AG04450 (cell line): ENCODE measurements at regions not wholly inside any gene's neighbourhood (a gene's known extent, or its start where the extent isn't known, plus 50 kb on each side); places are given as distances from the start of the nearest gene placed in this dataset.

Experiments
- CTCF ChIA-PET: fragments of 300-600, 350-600 bp; formaldehyde crosslinking; extraction: SDS; loops from one replicate; lab custom pipeline; 2022; ENCODE audit warnings: antibody characterized with exemption, inconsistent platforms; lab: Charles Lee
- POLR2A ChIA-PET: fragments of 350-600 bp; formaldehyde crosslinking; extraction: SDS; loops from one replicate; lab custom pipeline; 2021; ENCODE audit warnings: antibody characterized with exemption, inconsistent platforms; lab: Yijun Ruan, JAX
- DNase-seq: peaks from one replicate; pipeline ENCODE4 v3.0.0-alpha.2; 2011; ENCODE audit warnings: low read depth, low spot score
- H3K27ac ChIP-seq: one replicate; pipeline ENCODE4 v1.5.1; 2012; ENCODE audit warnings: low read depth, low read length, control low read depth
- H3K27me3 ChIP-seq: one replicate; pipeline ENCODE4 v1.6.0; 2012; ENCODE audit warnings: low read length; ENCODE audit not compliant: control insufficient read depth, insufficient read depth
- H3K4me3 ChIP-seq: 2 replicates; pipeline ENCODE4 v1.5.1; 2011; ENCODE audit warnings: mild to moderate bottlenecking, low read depth, low read length, control low read depth
- H3K9me3 ChIP-seq: 2 replicates; pipeline ENCODE4 v1.5.1; 2012; ENCODE audit warnings: low read length; ENCODE audit not compliant: control insufficient read depth, insufficient read depth
- TF ChIP-seq, protein P1 (sequence below): IDR thresholded peaks from 2 replicates; pipeline ENCODE4 v1.5.1; 2011; ENCODE audit warnings: low read depth, low read length, control low read depth, inconsistent platforms

GRCh38 chr9:84123648-84124406, 143.2 kb downstream of the RMI1 start:
- TF ChIP-seq, protein P1, sequence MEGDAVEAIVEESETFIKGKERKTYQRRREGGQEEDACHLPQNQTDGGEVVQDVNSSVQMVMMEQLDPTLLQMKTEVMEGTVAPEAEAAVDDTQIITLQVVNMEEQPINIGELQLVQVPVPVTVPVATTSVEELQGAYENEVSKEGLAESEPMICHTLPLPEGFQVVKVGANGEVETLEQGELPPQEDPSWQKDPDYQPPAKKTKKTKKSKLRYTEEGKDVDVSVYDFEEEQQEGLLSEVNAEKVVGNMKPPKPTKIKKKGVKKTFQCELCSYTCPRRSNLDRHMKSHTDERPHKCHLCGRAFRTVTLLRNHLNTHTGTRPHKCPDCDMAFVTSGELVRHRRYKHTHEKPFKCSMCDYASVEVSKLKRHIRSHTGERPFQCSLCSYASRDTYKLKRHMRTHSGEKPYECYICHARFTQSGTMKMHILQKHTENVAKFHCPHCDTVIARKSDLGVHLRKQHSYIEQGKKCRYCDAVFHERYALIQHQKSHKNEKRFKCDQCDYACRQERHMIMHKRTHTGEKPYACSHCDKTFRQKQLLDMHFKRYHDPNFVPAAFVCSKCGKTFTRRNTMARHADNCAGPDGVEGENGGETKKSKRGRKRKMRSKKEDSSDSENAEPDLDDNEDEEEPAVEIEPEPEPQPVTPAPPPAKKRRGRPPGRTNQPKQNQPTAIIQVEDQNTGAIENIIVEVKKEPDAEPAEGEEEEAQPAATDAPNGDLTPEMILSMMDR: no peak
- Histone ChIP-seq H3K27me3 (no peaks in the 10 kb centered on the region), H3K9me3 (no peaks in the 10 kb centered on the region), H3K4me3 (no peak overlapping the region), H3K27ac (no peak overlapping the region)
- no peak for DNase-seq
- ChIA-PET CTCF (no interaction called here), POLR2A (no interaction called here)

- ChIA-PET POLR2A (no interaction called here), CTCF (no interaction called here)
- Histone ChIP-seq H3K4me3 (no peak overlapping the region), H3K9me3 (no peaks in the 10 kb centered on the region), H3K27me3 (peaks cover 5% of the 10 kb centered on the region), H3K27ac (no peak overlapping the region)
- TF ChIP-seq, protein P1: no peak
- DNase-seq: no peak
Observed at GRCh38 chr9:84125046-84125445, 144.4 kb downstream of the RMI1 start.

DNA sequence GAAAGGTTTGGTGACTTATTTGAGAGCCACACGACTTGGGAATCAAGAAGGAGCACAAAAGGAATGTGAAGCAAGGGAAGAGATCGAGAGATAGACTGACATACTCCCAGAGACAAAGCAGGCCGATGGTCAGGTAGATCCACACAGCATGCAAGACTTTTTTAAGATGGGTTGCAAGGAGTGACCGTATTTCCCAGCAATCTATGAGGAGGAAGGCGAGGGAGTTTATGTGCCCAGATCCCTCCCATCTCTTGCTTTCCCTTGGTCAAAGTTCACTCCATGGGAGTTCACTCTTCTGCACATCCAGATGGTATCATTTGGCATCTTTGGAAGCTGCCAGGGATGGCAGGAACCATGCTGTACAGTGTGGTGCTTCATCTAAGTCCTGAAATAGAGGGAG, 148.9 kb downstream of the RMI1 start:
- Histone ChIP-seq H3K4me3 (no peak overlapping the region), H3K9me3 (no peaks in the 10 kb centered on the region), H3K27ac (no peak overlapping the region), H3K27me3 (peaks cover 5% of the 10 kb centered on the region)
- no peak for DNase-seq
- ChIA-PET CTCF (interaction anchor here (1.0 kb wide), 1 partner anchor 43 kb away, joined by 3 read pairs; no protein-coding TSS in a partner anchor), POLR2A (no interaction called here)
- TF ChIP-seq, protein P1: no peak

DNA sequence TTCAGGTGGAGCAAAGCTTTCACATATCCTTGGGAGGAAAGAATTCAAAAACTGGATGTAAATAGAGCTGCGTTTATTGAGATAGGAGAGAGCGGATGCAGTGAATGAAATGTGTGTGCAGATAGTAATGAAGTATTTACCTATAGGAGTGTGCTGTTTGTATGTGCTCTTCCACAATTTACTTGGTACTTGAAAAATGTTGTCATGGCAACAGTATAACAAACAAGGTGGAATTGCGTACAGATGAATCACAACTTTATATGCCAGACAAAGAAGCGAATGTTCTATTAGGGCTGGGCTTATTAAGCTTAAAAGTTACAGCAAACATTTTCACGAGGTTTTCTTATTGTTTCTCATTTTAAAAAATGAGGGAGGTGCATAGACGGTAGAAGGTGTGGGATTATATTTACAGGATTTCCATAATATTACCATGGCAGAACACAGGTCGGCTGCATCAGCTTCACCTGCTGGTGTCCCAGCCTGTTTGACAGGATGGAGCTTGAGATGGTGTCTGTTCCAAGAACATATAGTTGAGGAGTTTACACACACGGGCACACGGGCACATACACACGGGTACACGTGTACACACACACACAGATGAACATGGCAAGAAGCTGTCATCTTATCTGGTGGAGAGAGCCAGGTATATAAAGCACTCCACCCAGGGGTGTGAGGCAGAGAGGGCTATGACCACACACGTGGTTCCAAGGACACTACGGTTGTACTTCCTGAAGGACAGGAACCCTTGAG, 155.7 kb downstream of the RMI1 start:
- ChIA-PET CTCF (interaction anchor here (1.1 to 2.5 kb wide), 2 partner anchors 37 to 125 kb away, joined by 3 to 10 read pairs; no protein-coding TSS in a partner anchor), POLR2A (no interaction called here)
- no peak for DNase-seq
- Histone ChIP-seq H3K4me3 (no peak overlapping the region), H3K9me3 (peaks cover 5% of the 10 kb centered on the region; the same call in 1 of the 2 replicates), H3K27ac (no peak overlapping the region), H3K27me3 (peaks cover 40% of the 10 kb centered on the region)
- TF ChIP-seq, protein P1: no peak

DNA sequence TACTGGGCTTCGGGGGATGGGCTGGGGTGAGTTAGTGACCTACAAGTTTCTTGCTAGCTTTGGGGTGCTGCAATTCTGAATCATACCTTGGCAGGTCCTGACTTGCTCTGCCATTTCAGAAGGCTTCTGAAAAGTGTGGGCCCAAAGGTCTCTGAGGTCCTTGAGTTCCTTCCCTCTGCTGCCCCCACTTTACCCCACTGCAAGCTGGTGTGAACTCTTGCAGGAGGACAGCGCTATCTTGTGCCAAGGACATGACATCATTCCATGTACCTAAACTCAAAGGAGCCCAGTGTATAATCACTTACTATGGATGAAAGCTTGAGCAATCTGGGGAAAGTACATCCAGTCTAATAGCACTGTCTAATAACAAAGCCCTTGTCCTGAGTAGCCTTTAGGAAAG, 157.4 kb downstream of the RMI1 start:
- no peak for DNase-seq
- Histone ChIP-seq H3K27ac (no peak overlapping the region), H3K4me3 (no peak overlapping the region), H3K27me3 (peaks cover 50% of the 10 kb centered on the region), H3K9me3 (peaks cover 5% of the 10 kb centered on the region; the same call in 1 of the 2 replicates)
- POLR2A ChIA-PET: no interaction called here
- TF ChIP-seq, protein P1: no peak
- CTCF ChIA-PET: interaction anchor here (2.5 kb wide), 1 partner anchor 123 kb away, joined by 10 read pairs; no protein-coding TSS in a partner anchor
